GM18507 (cell line): ENCODE measurements at regions not wholly inside any gene's neighbourhood (a gene's known extent, or its start where the extent isn't known, plus 50 kb on each side); places are given as distances from the start of the nearest gene placed in this dataset.

ENCODE experiments used
- DNase-seq: peaks from one replicate; pipeline ENCODE4 v3.0.0; 2011; ENCODE audit warnings: low read depth; ENCODE audit not compliant: insufficient read length; ENCODE audit errors: extremely low spot score
- FAIRE-seq: peaks from 2 replicates; lab custom pipeline; 2011; peaks lifted over from hg19 to GRCh38; lab: Jason Lieb, UNC

GRCh38 chr13:33508060-33508459, 222.5 kb upstream of the STARD13 start:
- DNase-seq (no peak), FAIRE-seq (no peak)

GRCh38 chr13:33509642-33510229, 224.2 kb upstream of the STARD13 start:
- DNase-seq: no peak
- no peak for FAIRE-seq

GRCh38 chr13:33510350-33510970, 224.9 kb upstream of the STARD13 start:
- no peak for FAIRE-seq
- DNase-seq: no peak

DNA sequence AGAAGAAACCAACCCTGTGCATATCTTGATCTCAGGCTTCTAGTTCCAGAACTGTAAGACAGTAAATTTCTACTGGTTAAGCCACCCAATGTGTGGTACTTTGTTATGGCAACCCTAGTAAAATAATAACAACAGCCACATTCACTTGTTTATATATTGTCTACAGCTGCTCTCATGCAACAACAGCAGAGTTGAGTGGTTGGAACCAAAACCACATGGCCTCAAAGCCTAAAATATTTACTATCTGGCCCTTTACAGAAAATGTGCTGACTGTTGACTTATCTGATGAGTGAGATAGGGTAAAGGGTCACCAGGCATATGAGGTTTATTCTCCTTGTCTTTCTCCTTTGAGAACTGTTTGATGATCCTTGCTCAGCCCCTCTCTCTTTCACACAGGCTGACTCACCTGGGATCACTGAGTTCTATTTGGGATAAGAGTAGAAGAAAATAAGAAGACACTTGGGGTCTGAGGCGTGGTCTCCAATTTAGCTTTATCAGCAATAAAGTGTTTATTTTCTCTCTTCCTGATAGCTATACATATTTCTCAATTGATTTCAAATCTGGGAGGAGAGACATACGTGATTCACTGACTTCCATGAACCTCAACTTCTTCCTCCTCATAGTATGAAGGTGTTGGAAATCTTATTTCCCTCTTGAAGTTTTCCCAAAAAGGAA, 227.5 kb upstream of the STARD13 start:
- DNase-seq (no peak), FAIRE-seq (no peak)

DNA sequence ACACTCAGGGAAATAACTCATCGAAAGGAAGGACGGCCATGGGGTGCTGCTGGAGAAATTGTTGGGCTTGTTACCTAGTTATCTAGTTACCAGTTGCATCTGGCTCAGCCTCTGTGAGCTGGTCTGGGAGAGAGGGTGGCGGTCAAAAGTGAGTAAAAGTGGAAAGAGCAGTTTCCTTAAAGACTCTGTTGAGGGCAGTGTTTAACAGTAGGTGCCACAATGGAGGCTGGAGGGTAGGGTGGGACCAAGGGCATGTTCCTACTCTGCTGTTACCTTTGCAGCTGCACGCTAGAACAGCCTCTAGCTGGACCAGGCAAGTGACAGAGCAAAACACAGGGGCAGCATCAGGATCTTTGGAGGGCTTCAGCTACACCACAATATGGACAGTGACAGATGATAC, 228.8 kb upstream of the STARD13 start:
- DNase-seq: no peak
- no peak for FAIRE-seq

DNA sequence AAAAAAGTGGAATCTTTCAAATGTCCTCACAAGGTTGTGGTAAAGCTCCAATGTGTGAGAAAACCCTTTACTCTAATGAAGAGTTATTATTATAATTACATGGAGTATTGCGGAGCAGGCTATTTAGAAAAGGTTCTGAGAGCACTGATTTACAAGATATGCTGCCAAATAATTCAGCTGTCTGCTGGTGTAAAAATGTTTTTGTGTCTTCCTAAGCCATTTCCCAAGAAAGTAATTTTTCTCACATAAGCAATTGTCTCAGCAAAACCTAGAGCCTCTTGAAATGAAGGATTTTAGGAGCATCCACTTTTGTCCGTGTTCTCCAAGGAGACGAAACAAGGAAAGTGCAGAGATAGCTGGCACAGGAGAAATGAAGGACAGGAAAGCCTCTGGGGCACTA, 229.6 kb upstream of the STARD13 start:
- no peak for DNase-seq
- FAIRE-seq: no peak

- DNase-seq (no peak), FAIRE-seq (peak; percentile 35)
Measured at GRCh38 chr13:33518452-33518851, 232.9 kb upstream of the STARD13 start.

DNA sequence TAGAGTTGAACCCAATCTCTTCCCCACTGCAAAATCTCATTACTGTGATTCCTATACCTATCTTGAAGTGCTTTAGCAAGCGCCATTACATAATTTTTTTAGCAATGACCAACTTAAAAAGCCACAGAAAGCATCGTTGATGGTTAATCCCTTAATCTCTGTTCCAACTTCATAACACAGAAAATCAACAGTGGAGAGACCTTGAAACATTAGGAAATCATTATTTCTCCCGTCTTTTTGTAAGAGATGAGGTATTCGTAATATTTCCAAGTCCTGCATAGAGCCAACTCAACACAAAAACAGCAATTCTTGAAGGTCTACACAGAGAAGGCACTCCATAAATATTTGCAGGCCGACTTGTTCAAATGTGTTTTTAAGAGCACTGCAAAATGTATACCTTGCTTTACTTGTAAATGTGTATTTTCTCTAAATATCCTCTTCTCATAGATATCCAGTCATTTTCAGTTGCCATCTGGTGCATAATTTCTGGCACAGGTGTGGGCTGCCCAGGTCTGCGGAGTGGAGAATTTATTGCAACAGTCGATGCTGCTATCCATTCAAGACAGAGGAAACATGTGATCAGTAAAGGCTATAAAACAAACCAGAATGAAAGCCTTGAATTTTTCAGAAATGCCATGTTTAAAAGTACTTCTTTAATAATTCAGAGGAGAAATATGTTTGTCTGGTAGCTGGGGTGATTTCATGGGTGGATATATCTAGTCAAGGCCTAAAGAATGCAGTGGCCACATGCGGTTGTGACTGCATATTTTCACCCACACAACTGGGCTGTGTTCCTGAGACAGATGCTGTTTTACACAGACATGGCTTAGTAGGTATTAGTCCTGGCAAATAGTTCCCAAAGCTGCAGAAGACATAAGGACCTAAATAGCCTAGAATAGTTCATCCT, 234.3 kb upstream of the STARD13 start:
- FAIRE-seq (no peak), DNase-seq (no peak)

DNA sequence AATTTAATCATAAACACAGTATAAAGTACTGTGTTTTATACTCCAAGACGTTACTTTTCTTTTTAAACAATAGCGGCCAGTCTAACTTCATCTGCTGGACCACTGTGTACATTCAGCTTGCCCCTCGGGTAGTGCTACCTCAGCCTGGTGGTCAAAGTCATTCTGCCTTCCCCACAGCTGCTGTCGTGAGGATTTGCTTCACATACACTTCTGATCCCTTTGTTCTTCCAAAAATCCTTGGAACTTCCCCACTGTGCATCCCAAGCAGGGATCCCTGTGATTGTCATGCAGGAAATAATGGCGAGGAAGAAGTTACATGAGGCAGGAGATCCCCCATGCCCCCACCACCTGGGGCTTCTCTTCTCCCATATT, 234.9 kb upstream of the STARD13 start:
- FAIRE-seq: no peak

GRCh38 chr13:33524086-33524485, 238.5 kb upstream of the STARD13 start:
- no peak for FAIRE-seq
- DNase-seq: no peak

More for the DNA sequence above, 234.9 kb upstream of the STARD13 start:
- DNase-seq: no peak

GRCh38 chr13:33525763-33526162, 240.2 kb upstream of the STARD13 start:
- FAIRE-seq (no peak), DNase-seq (no peak)

DNA sequence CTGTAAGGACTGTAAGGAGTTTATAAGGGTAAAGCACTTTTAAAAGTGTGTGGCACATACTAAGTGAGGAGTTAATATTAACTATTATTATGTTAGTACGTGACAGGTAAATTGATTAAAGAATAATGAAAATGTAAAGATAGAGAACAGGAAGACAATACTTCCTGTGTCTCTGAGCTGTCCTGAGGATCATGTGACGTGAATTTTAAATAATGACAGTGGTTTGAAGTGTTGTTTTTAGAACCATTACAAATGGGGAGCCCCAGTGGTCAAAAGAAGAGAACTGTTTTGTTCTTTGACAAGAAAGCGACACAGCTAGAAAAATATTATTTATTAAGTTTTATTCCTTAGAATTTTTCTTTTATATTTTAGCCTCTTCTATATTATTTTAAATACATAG, 241.2 kb upstream of the STARD13 start:
- FAIRE-seq (no peak), DNase-seq (no peak)

- no peak for FAIRE-seq
- DNase-seq: no peak
Measured at GRCh38 chr13:33528896-33529295, 243.3 kb upstream of the STARD13 start.

DNA sequence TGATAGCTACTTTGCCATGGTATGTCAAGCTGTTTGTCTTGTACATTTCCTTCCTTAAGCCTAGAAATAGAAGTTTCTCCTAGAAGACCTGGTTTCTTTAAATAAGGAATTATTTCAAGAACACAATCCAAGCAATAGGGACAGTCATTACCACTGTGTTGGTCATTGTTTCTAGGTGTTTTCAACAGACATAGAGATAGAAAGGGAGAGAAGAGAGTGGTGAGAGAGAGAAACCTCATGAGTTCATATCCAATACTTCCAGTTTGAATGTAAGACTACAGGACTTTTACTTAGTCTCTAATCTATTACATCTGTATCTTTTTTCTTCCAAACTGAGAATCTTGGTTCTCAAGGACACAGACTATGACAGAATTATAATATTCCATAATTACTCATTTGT, 245.9 kb upstream of the STARD13 start:
- FAIRE-seq (no peak), DNase-seq (no peak)

GRCh38 chr13:33535061-33535460, 249.5 kb upstream of the STARD13 start:
- FAIRE-seq: peak; percentile 50

DNA sequence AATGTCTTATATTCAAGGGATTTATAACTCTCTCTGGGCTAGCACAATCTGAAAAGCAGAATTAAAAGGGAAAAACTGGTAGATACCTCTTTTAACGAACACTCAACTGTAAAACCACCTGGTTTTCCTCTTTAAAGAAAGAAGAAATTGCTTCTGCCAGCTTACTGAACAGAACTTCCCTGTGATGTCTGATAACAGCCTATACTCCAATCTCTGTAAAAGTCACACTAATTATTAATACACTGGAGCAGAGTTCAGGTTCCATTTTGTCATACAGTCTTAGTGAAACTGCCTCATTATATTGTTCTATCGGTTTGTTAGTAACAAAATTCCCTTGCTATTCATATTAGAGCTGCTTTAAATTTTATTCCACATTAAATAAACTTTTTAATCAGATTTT, 251.0 kb upstream of the STARD13 start:
- no peak for DNase-seq
- FAIRE-seq: no peak

More at GRCh38 chr13:33535061-33535460, 249.5 kb upstream of the STARD13 start:
- no peak for DNase-seq

DNA sequence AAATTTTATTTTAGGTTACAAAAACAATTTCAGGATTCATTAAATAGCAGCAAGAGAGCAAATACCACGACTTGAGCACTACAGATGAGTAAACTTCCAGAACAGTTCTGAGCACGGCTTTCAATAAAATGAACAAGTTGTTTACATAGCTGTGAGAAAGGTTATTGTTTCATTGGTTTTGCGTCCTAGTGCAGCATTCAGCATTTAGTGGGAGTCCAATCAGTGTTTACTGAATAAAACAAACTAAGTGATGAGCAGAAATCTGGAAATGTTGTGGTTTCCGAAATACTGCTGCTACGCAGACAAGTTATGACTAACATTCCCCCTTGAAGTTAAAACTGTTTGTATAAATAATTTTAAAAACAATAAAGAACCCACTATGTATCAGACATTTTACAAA, 251.5 kb upstream of the STARD13 start:
- no peak for FAIRE-seq

DNA sequence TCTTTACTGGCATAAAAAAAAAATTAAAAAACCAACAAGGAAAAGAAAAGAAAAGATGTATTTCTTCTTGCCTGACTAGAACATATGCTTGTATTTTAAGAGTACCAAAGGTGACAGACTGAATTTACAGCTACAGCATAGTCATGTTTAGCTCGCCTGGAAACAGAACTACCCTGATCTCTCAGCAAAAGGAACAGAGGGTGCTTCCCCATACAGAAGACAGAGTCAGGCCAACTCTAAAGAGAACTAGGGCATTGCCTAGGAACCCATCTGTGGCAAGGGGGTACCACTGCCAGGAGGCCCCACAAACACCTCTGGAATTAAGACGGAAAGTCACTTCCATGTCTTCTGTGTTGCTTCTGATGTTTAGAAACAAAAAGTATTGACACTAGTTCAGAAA, 252.1 kb upstream of the STARD13 start:
- DNase-seq: no peak

More for the DNA sequence above, 251.5 kb upstream of the STARD13 start:
- no peak for DNase-seq

DNA sequence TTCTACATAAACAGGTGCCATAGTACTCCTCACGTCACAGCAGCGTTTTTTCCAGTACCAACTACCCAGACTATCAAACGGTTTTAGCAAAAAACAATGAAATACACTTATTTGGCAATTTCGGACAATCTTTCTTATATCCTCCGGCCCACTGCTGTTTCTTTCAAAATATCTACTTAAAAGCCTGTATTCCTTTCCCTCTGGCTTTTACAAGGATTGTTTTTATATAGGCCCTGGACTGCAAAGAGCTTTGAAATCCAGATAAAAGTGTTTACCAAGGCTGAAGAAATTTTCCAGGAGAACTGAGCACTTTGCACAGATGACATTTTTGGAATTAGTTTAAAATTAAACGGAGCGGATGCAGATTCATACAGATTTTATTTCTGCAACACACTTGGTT, 255.9 kb upstream of the STARD13 start:
- FAIRE-seq (no peak), DNase-seq (no peak)

More for the DNA sequence above, 252.1 kb upstream of the STARD13 start:
- FAIRE-seq: no peak

DNA sequence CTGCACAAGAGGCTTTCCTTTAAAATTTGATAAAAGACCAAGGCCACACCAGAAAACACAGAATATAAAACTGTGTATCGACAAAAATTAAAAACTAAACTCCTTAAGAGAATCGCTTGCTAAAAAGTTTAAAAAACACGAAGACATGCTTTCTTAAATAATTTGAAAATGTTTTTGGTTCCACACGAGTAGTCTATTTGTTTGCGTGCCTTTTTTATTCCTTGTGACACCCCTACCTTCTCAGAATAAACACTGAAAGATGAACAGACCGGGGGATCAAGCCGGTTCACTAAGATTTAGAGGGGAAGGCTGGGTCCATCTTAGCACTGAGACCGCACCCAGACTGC, 256.4 kb upstream of the STARD13 start:
- no peak for DNase-seq
- no peak for FAIRE-seq
